ENCODE measurements at regions not wholly inside any gene's neighbourhood (a gene's known extent, or its start where the extent isn't known, plus 50 kb on each side); places are given as distances from the start of the nearest gene placed in this dataset.

DNA sequence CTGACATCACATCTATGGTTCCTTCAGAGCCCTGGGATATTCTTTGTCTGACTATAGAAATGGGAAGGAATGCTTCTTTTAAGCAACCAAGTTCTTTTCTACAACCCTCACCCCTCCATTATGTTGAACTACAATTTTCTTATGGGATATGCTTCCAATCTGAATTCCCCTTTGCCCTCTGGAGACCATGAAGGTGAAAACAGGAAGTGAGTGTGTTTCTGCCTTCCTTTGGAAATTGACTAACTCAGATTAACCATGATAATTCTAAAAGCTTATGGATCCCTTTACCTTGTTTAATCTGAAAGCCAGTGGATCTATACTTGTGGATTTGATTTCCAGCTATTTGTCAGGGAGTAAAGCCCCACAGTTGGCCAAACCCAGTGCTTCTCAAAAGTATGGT, 90.8 kb upstream of the SERTM1 start:
- TF ChIP-seq EZH2 (IDR thresholded peaks at IDR 0.05; ENCODE audit: low read depth), result no peak
- TF ChIP-seq, protein P1, sequence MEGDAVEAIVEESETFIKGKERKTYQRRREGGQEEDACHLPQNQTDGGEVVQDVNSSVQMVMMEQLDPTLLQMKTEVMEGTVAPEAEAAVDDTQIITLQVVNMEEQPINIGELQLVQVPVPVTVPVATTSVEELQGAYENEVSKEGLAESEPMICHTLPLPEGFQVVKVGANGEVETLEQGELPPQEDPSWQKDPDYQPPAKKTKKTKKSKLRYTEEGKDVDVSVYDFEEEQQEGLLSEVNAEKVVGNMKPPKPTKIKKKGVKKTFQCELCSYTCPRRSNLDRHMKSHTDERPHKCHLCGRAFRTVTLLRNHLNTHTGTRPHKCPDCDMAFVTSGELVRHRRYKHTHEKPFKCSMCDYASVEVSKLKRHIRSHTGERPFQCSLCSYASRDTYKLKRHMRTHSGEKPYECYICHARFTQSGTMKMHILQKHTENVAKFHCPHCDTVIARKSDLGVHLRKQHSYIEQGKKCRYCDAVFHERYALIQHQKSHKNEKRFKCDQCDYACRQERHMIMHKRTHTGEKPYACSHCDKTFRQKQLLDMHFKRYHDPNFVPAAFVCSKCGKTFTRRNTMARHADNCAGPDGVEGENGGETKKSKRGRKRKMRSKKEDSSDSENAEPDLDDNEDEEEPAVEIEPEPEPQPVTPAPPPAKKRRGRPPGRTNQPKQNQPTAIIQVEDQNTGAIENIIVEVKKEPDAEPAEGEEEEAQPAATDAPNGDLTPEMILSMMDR (conservative IDR thresholded peaks at IDR 0.05), result no peak

All from PC-9 (cell line).